ENCODE measurements at regions not wholly inside any gene's neighbourhood (a gene's known extent, or its start where the extent isn't known, plus 50 kb on each side); places are given as distances from the start of the nearest gene placed in this dataset.

DNA sequence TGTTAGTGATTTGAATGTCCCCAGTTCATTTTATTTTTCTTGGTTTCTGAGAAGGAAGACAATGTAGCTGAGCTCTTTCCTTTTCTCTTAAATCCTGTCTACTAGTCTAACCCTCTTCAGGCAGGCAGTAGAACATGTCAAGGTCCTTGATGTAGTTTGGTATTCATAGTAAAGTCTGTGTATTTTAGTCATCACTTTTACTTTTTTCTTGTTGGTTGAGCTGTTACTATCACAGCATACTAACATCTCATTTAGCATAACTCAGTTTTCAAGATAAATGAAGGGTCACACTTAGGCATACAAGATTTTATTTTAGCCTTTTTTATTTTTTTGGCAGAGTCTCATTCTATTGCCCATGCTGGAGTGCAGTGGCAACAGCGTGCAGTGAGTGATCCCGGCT, 70.5 kb downstream of the KPNA2 start:
- TF ChIP-seq, protein P1, sequence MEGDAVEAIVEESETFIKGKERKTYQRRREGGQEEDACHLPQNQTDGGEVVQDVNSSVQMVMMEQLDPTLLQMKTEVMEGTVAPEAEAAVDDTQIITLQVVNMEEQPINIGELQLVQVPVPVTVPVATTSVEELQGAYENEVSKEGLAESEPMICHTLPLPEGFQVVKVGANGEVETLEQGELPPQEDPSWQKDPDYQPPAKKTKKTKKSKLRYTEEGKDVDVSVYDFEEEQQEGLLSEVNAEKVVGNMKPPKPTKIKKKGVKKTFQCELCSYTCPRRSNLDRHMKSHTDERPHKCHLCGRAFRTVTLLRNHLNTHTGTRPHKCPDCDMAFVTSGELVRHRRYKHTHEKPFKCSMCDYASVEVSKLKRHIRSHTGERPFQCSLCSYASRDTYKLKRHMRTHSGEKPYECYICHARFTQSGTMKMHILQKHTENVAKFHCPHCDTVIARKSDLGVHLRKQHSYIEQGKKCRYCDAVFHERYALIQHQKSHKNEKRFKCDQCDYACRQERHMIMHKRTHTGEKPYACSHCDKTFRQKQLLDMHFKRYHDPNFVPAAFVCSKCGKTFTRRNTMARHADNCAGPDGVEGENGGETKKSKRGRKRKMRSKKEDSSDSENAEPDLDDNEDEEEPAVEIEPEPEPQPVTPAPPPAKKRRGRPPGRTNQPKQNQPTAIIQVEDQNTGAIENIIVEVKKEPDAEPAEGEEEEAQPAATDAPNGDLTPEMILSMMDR (conservative IDR thresholded peaks at IDR 0.05), result no peak
- H3K27me3 ChIP-seq (ENCODE audit: insufficient read depth, low read length), result no peaks in the 10 kb centered on the region; the same call in 1 of the 2 replicates
- H3K79me2 ChIP-seq (ENCODE audit: insufficient read depth, low read length), result no peaks in the 10 kb centered on the region
- H3K79me1 ChIP-seq (ENCODE audit: insufficient read depth, low read depth, low read length, poor library complexity, severe bottlenecking), result peaks cover 2% of the 10 kb centered on the region
- no peak overlapping the region for H4K91ac ChIP-seq (ENCODE audit: insufficient read length, low read depth, low read length)
- no peak overlapping the region for H3K27ac Mint-ChIP-seq
- H3K4me1 ChIP-seq (ENCODE audit: insufficient read depth, low read length), result no peaks in the 10 kb centered on the region
- no peak overlapping the region for H3K56ac ChIP-seq (ENCODE audit: insufficient read length, low read depth, low read length)
- no peak overlapping the region for H2BK15ac ChIP-seq (ENCODE audit: low read depth, low read length)
- H2AK5ac ChIP-seq (ENCODE audit: insufficient read length, low read length), result no peak overlapping the region
- H3K9me3 Mint-ChIP-seq, result peaks cover 4 to 5% of the 10 kb centered on the region in 2 experiments; a peak in 2 of 5 replicates
- H2AFZ ChIP-seq (ENCODE audit: low read length), result no peak overlapping the region
- no peak overlapping the region for H3K14ac ChIP-seq (ENCODE audit: insufficient read depth, low read length)
- WGBS (ENCODE audit: extremely low coverage, insufficient read length, low lambda C conversion rate), result no CpG with 5 or more reads among the region's 2 CpGs
- no peak overlapping the region for H4K8ac ChIP-seq (replicated peaks; ENCODE audit: insufficient read length, low read depth, low read length)
- no peak overlapping the region for H2BK120ac ChIP-seq (ENCODE audit: low read depth, low read length, poor library complexity, severe bottlenecking)
- H4K20me1 ChIP-seq (ENCODE audit: control insufficient read depth, insufficient read depth, insufficient read length), result no peaks in the 10 kb centered on the region
- H3K23ac ChIP-seq (ENCODE audit: insufficient read length, low read depth, low read length), result no peak overlapping the region
- no peak overlapping the region for H4K5ac ChIP-seq (ENCODE audit: insufficient read length, low read depth, low read length)
- no peak overlapping the region for H3K18ac ChIP-seq (ENCODE audit: insufficient read length, low read depth, low read length)
- H3K9ac ChIP-seq (ENCODE audit: extremely low read depth, insufficient read length, low read length), result no peak overlapping the region
- DNase-seq, result no peak
- peaks cover 6% of the 10 kb centered on the region for H3K23me2 ChIP-seq (ENCODE audit: insufficient read length, low read depth, low read length, poor library complexity, severe bottlenecking)
- H3K4me3 Mint-ChIP-seq, result no peak overlapping the region
- no peak overlapping the region for H3T11ph ChIP-seq (ENCODE audit: low read length)
- H3K4me2 ChIP-seq (ENCODE audit: insufficient read depth, insufficient read length, low read length), result no peak overlapping the region
- peaks cover 2% of the 10 kb centered on the region for H3K27me3 Mint-ChIP-seq (ENCODE audit: low read depth)
- no peak overlapping the region for H2BK12ac ChIP-seq (ENCODE audit: insufficient read length, low read depth, low read length)
- H3K4me1 Mint-ChIP-seq, result peaks cover 11 to 12% of the 10 kb centered on the region in 2 experiments
- no peak overlapping the region for H2BK5ac ChIP-seq (ENCODE audit: insufficient read length, low read length)
- H3K27ac ChIP-seq (ENCODE audit: insufficient read length, low read depth, low read length), result no peak overlapping the region
- H3K4ac ChIP-seq (ENCODE audit: low read depth, low read length), result no peak overlapping the region
- peaks cover 0 to 7% (median 5%) of the 10 kb centered on the region in 3 experiments; a peak in 5 of 7 replicates for H3K36me3 Mint-ChIP-seq (ENCODE audit: insufficient read depth in 1 of 3, low read depth in 3 of 3)
- no peaks in the 10 kb centered on the region for H3K9me3 ChIP-seq (ENCODE audit: control insufficient read depth, low read depth, low read length)
- H2BK20ac ChIP-seq (ENCODE audit: low read depth, low read length, poor library complexity, severe bottlenecking), result no peak overlapping the region

Measured in H9 (cell line).